NCI-H748 treated with DMSO at 0.1 percent for 48 hours (cell line): ENCODE measurements at regions not wholly inside any gene's neighbourhood (a gene's known extent, or its start where the extent isn't known, plus 50 kb on each side); places are given as distances from the start of the nearest gene placed in this dataset.
"Not testable (repeated sequence)": the region's sequence is repeated elsewhere in the genome, so short reads cannot be mapped to it uniquely, and the experiment has no call there.

ENCODE experiments used
- DNase-seq: peaks from one replicate; lab custom pipeline; 2025; lab: John Stamatoyannopoulos, UW

GRCh38 chr5:9851458-9851857, 221.3 kb upstream of the TAS2R1 start:
- DNase-seq, result no peak

- DNase-seq, result no peak
These were observed 220.3 kb upstream of the TAS2R1 start for GRCh38 chr5:9850456-9850855.

- no peak for DNase-seq
These were observed 217.5 kb upstream of the TAS2R1 start for GRCh38 chr5:9847631-9848030.

GRCh38 chr5:9845185-9845584, 215.0 kb upstream of the TAS2R1 start:
- DNase-seq, result no peak

- no peak for DNase-seq
These were observed 211.5 kb upstream of the TAS2R1 start for GRCh38 chr5:9841516-9842170.

- no peak for DNase-seq
These were observed 208.8 kb upstream of the TAS2R1 start for GRCh38 chr5:9838916-9839315.

GRCh38 chr5:9834871-9835770, 205.0 kb upstream of the TAS2R1 start:
- peak; percentile 90 for DNase-seq

- no peak for DNase-seq
These were observed 203.7 kb upstream of the TAS2R1 start for GRCh38 chr5:9833871-9834270.

GRCh38 chr5:9832921-9833320, 202.8 kb upstream of the TAS2R1 start:
- DNase-seq, result no peak

GRCh38 chr5:9831823-9832222, 201.7 kb upstream of the TAS2R1 start:
- DNase-seq, result no peak

- no peak for DNase-seq
These were observed 200.0 kb upstream of the TAS2R1 start for GRCh38 chr5:9830184-9830583.

- no peak for DNase-seq
These were observed 199.5 kb upstream of the TAS2R1 start for GRCh38 chr5:9829621-9830020.

- DNase-seq, result no peak
These were observed 190.7 kb upstream of the TAS2R1 start for GRCh38 chr5:9820691-9821449.

GRCh38 chr5:9818340-9818845, 188.2 kb upstream of the TAS2R1 start:
- no peak for DNase-seq

GRCh38 chr5:9817819-9818218, 187.7 kb upstream of the TAS2R1 start:
- DNase-seq, result no peak

- no peak for DNase-seq
These were observed 184.9 kb upstream of the TAS2R1 start for GRCh38 chr5:9815051-9815450.

GRCh38 chr5:9813305-9813704, 183.2 kb upstream of the TAS2R1 start:
- no peak for DNase-seq

GRCh38 chr5:9807366-9807765, 177.2 kb upstream of the TAS2R1 start:
- DNase-seq, result not testable (repeated sequence)

- DNase-seq, result no peak
These were observed 171.8 kb upstream of the TAS2R1 start for GRCh38 chr5:9801908-9802307.

GRCh38 chr5:9799606-9800005, 169.5 kb upstream of the TAS2R1 start:
- no peak for DNase-seq

GRCh38 chr5:9790276-9790675, 160.1 kb upstream of the TAS2R1 start:
- no peak for DNase-seq

GRCh38 chr5:9789777-9790176, 159.6 kb upstream of the TAS2R1 start:
- no peak for DNase-seq
